HG02588 (cell line): ENCODE measurements at regions not wholly inside any gene's neighbourhood (a gene's known extent, or its start where the extent isn't known, plus 50 kb on each side); places are given as distances from the start of the nearest gene placed in this dataset.

Experiments
- ATAC-seq: cut with Tn5 transposase; IDR thresholded peaks from one replicate; pipeline ENCODE4 v1.9.1; 2021; ENCODE audit warnings: mild to moderate bottlenecking, moderate library complexity; ENCODE audit not compliant: unreplicated experiment

- no peak for ATAC-seq
Observed at GRCh38 chrX:36913551-36913950, 94.6 kb upstream of the FAM47C start.

- ATAC-seq, result no peak
Observed at GRCh38 chrX:36916941-36917340, 91.2 kb upstream of the FAM47C start.

GRCh38 chrX:36927712-36928111 lies 80.5 kb upstream of the FAM47C start:
- no peak for ATAC-seq

- no peak for ATAC-seq
Observed at GRCh38 chrX:36930491-36930890, 77.7 kb upstream of the FAM47C start.

- ATAC-seq, result no peak
Observed at GRCh38 chrX:36947214-36947613, 61.0 kb upstream of the FAM47C start.

- no peak for ATAC-seq
Observed at GRCh38 chrX:36950495-36951253, 57.5 kb upstream of the FAM47C start.

GRCh38 chrX:36957425-36958328 lies 50.5 kb upstream of the FAM47C start:
- ATAC-seq, result no peak
